ENCODE measurements at regions not wholly inside any gene's neighbourhood (a gene's known extent, or its start where the extent isn't known, plus 50 kb on each side); places are given as distances from the start of the nearest gene placed in this dataset.

DNA sequence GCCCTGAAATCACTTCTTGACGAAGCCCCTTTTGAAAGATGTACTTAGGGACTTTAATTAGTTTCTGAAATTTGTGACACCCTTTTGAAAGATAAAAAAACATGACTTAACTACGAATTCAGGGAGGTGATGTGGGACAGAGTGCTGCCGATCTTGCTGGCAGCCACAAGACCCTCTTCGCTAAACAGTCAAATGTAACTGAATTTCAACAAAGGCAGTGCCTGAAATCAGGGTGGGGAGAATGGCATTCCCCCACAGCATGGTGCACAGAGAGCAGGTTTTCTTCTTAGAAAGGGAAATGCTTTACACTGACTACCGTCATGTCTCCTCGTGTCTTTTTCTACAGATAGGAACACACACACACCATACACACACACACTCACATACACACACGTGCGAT, 640.2 kb upstream of the POU3F3 start:
- no peak for DNase-seq
- Histone ChIP-seq H3K4me3 (no peak overlapping the region), H3K9me3 (replicated peaks in 1 of 3) (no peaks in the 10 kb centered on the region), H3K27me3 (no peaks in the 10 kb centered on the region), H3K4me1 (replicated peaks in 1 of 2) (no peaks in the 10 kb centered on the region), H3K36me3 (replicated peaks in 1 of 2) (no peaks in the 10 kb centered on the region), H3K27ac (no peak overlapping the region)
- 68 to 75% (median 69%) methylated on average over 8 of the region's 8 CpGs for WGBS, 4 donors
- intact Hi-C loops (cut with DNase I), result no loop called here
- TF ChIP-seq POLR2A (IDR thresholded peaks at IDR 0.05), result no peak
- TF ChIP-seq, protein P1, sequence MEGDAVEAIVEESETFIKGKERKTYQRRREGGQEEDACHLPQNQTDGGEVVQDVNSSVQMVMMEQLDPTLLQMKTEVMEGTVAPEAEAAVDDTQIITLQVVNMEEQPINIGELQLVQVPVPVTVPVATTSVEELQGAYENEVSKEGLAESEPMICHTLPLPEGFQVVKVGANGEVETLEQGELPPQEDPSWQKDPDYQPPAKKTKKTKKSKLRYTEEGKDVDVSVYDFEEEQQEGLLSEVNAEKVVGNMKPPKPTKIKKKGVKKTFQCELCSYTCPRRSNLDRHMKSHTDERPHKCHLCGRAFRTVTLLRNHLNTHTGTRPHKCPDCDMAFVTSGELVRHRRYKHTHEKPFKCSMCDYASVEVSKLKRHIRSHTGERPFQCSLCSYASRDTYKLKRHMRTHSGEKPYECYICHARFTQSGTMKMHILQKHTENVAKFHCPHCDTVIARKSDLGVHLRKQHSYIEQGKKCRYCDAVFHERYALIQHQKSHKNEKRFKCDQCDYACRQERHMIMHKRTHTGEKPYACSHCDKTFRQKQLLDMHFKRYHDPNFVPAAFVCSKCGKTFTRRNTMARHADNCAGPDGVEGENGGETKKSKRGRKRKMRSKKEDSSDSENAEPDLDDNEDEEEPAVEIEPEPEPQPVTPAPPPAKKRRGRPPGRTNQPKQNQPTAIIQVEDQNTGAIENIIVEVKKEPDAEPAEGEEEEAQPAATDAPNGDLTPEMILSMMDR (IDR thresholded peaks at IDR 0.05), result no peak

DNA sequence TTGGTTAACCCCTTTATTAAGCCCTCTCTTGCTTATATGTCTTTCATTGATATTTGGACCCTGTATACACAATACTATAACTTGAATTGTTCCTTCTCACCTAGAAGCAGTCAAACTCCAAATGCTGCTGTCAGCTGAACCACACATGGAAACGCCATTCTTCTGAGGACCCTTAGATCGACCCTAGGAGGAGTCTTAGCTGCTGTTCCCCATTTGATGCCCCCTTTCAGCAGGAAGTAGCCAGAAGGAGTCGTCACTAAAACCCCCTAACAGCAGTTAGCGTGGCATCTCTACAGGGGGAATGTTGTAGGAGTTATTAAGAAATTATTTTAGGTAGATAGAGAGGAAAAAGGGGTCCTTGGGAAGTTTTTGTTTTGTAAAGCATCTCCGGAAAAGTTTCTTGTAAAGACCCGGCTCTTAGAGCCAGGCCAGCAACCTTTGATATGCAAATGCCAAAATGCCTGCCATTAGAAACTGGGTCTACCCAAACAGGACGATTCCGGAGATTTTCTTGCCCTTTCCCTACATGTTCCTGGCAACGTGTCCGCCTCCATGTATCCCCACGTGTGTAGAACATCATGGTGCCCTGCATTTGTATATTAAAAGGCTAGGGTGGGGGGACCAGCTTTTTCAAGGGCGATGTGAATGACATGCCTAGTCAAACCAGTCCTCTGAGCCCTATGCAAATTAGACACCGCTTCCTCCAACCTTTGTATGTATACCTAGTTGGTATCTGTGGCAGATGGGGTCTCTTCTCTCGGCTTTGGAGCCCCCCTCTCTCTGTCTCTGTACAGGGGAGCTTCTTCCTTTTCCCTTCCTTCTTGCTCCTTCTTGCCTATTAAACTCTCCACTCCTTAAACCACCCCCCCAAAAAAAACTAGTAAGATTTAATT, 638.4 kb upstream of the POU3F3 start:
- WGBS, 4 donors, result 18 to 40% (median 29%) methylated on average over 14 of the region's 14 CpGs

DNA sequence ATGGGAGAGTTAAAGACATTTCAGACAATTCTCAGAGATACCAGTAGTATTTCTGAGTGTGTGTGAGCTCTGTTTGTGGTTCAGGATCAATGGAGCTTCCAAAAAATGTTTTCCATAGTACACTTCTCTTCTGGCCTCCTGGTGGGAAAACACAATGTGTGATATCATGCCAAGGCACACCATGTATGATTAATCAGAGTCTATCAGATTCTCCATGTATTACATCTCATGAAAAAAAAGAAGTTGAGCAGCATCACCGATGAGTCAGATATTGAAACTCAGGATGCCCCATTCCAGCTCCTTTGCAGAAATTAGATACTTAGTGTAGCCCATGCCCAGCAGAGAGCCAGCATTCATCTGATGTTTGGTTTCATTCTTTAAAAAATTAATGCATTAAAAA, 620.3 kb upstream of the POU3F3 start:
- TF ChIP-seq POLR2A (IDR thresholded peaks at IDR 0.05), result no peak
- TF ChIP-seq, protein P1 (IDR thresholded peaks at IDR 0.05), result no peak
- H3K4me3 ChIP-seq, result no peak overlapping the region
- no peaks in the 10 kb centered on the region for H3K27me3 ChIP-seq
- 89 to 100% (median 96%) methylated on average over 1 of the region's 1 CpG for WGBS, 4 donors
- H3K4me1 ChIP-seq (replicated peaks in 1 of 2), result no peaks in the 10 kb centered on the region
- H3K27ac ChIP-seq, result no peak overlapping the region
- H3K9me3 ChIP-seq (replicated peaks in 1 of 3), result no peaks in the 10 kb centered on the region
- intact Hi-C loops (cut with DNase I), result no loop called here
- no peaks in the 10 kb centered on the region for H3K36me3 ChIP-seq (replicated peaks in 1 of 2)
- no peak for DNase-seq

More for the DNA sequence above, 638.4 kb upstream of the POU3F3 start:
- DNase-seq, result no peak
- intact Hi-C loops (cut with DNase I), result no loop called here
- Histone ChIP-seq H3K27me3 (no peaks in the 10 kb centered on the region), H3K27ac (no peak overlapping the region), H3K4me1 (replicated peaks in 1 of 2) (no peaks in the 10 kb centered on the region), H3K9me3 (replicated peaks in 1 of 3) (no peaks in the 10 kb centered on the region), H3K4me3 (no peak overlapping the region), H3K36me3 (replicated peaks in 1 of 2) (no peaks in the 10 kb centered on the region)
- no peak for TF ChIP-seq POLR2A (IDR thresholded peaks at IDR 0.05)
- TF ChIP-seq, protein P1 (IDR thresholded peaks at IDR 0.05), result no peak

DNA sequence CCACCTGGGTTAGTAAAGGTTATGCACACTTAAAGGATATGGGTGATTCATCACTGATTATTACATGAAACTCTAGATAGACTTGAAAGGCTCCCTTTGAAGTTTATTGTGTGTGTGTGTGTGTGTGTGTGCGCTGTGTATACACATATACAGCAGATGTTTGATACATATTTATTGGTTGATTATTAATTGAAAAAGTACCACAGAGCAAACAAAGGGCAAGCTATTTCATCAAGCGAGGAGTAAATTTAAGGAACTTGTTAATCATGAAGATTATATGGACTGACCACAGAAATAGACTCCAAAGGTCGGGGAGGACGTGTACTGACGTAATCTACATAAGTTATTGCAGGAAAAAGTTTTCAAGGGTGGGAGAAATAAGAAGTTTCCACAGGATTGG, 617.4 kb upstream of the POU3F3 start:
- H3K36me3 ChIP-seq (replicated peaks in 1 of 2), result no peaks in the 10 kb centered on the region
- no peaks in the 10 kb centered on the region for H3K27me3 ChIP-seq
- no peaks in the 10 kb centered on the region for H3K4me1 ChIP-seq (replicated peaks in 1 of 2)
- 69 to 83% (median 73%) methylated on average over 5 of the region's 5 CpGs for WGBS, 4 donors
- H3K27ac ChIP-seq, result no peak overlapping the region
- H3K4me3 ChIP-seq, result no peak overlapping the region
- no peak for DNase-seq
- intact Hi-C loops (cut with DNase I), result no loop called here
- peaks cover 0 to 4% (median 0%) of the 10 kb centered on the region in 3 donors for H3K9me3 ChIP-seq (replicated peaks in 1 of 3)
- TF ChIP-seq, protein P1 (IDR thresholded peaks at IDR 0.05), result no peak
- TF ChIP-seq POLR2A (IDR thresholded peaks at IDR 0.05), result no peak
